Body of pancreas (tissue), 4 donors: ENCODE measurements at regions not wholly inside any gene's neighbourhood (a gene's known extent, or its start where the extent isn't known, plus 50 kb on each side); places are given as distances from the start of the nearest gene placed in this dataset.
A peak's percentile ranks its signal among the peaks of the same experiment; 100 is the strongest.
"Not testable (repeated sequence)": the region's sequence is repeated elsewhere in the genome, so short reads cannot be mapped to it uniquely, and the experiment has no call there.

Experiments
- ATAC-seq: fragments of 150-250 bp; one replicate; pipeline ENCODE4 v1.9.1; 2016
- DNase-seq, 4 donors: peaks; one replicate each; pipeline ENCODE4 v3.0.0-alpha.2; 2019
- H3K27ac ChIP-seq, 4 donors: fragments of 200-600 bp; sonication (generic); 1 replicate in 3 of 4; 2 replicates in 1 of 4; pipeline versions ENCODE4 v1.5.1 to v1.6.1; 2016 to 2019; ENCODE audit warnings: mild to moderate bottlenecking in 1 of 4, mixed read lengths in 1 of 4, moderate library complexity in 1 of 4
- H3K27me3 ChIP-seq, 2 donors: fragments of 200-600 bp; sonication (generic); one replicate each; pipeline ENCODE4 v1.6.0; 2016; ENCODE audit warnings: mild to moderate bottlenecking in 1 of 2
- H3K36me3 ChIP-seq, 2 donors: fragments of 200-600 bp; sonication (generic); replicated peaks in 1 of 2; 2 replicates each; pipeline ENCODE4 v1.5.1; 2016; ENCODE audit warnings: low read depth in 2 of 2; ENCODE audit not compliant: insufficient read depth in 1 of 2
- H3K4me1 ChIP-seq: fragments of 200-600 bp; sonication (generic); one replicate; pipeline ENCODE4 v1.6.0; 2016
- H3K4me3 ChIP-seq, 2 donors: fragments of 200-600 bp; sonication (generic); 1 replicate in 1 of 2; 2 replicates in 1 of 2; pipeline ENCODE4 v1.5.1; 2016 to 2019
- H3K9me3 ChIP-seq, 3 donors: fragments of 200-600 bp; sonication (generic); 1 replicate in 2 of 3; 2 replicates in 1 of 3; pipeline ENCODE4 v1.5.1; 2016
- CTCF ChIP-seq, 7 experiments: fragments of 450-650 bp in 4 of 7; fragments of 200-600 bp in 3 of 7; sonication (generic) in 3 of 7; IDR thresholded peaks; one replicate each; pipeline ENCODE4 v1.5.1; 2016 to 2019; ENCODE audit warnings: antibody characterized with exemption in 7 of 7
- POLR2A ChIP-seq, 3 donors: fragments of 450-650 bp; IDR thresholded peaks; one replicate each; pipeline ENCODE4 v1.6.1; 2016; ENCODE audit warnings: antibody characterized with exemption in 3 of 3, mild to moderate bottlenecking in 2 of 3
- WGBS, 2 donors: methylation state at CpG; one replicate each; pipeline ENCODE4 v1.1.5; 2017; 5-methylcytosine and 5-hydroxymethylcytosine counted together
- intact Hi-C: fragments of 100-400 bp; cut with DNase I; formaldehyde crosslinking; loops from one replicate; pipeline ENCODE4 v1.15.1; 2023

- Histone ChIP-seq H3K27me3 (no peaks in the 10 kb centered on the region), H3K4me3 (no peak overlapping the region), H3K4me1 (no peaks in the 10 kb centered on the region), H3K27ac (no peak overlapping the region), H3K9me3 (no peaks in the 10 kb centered on the region), H3K36me3 (no peaks in the 10 kb centered on the region)
- DNase-seq (no peak), ATAC-seq (no peak)
- whole genome bisulfite sequencing, 2 donors: 77 to 86% methylated on average over 2 of the region's 2 CpGs
- intact Hi-C loops: no loop called here
- TF ChIP-seq CTCF (IDR thresholded peaks at IDR 0.05): no peak
- no peak for TF ChIP-seq POLR2A (IDR thresholded peaks at IDR 0.05)
Measured at GRCh38 chrX:117397844-117398243, 718.8 kb downstream of the KLHL13 start.

- H3K27me3 ChIP-seq, H3K4me1 ChIP-seq, ATAC-seq, H3K27ac ChIP-seq, H3K4me3 ChIP-seq, DNase-seq, H3K9me3 ChIP-seq, intact Hi-C loops, H3K36me3 ChIP-seq: not testable (repeated sequence)
- WGBS, 2 donors: 98 to 100% methylated on average over 1 to 5 of the region's 33 CpGs
Measured at GRCh38 chrX:117394506-117395070, 722.0 kb downstream of the KLHL13 start.

- H3K27ac ChIP-seq, DNase-seq, intact Hi-C loops, ATAC-seq, H3K27me3 ChIP-seq, H3K4me1 ChIP-seq, H3K9me3 ChIP-seq, H3K4me3 ChIP-seq, H3K36me3 ChIP-seq: not testable (repeated sequence)
- WGBS, 2 donors: 91% methylated on average over 5 of the region's 5 CpGs; no CpG with 5 or more reads in 1 of the 2 donors
Measured at GRCh38 chrX:117392360-117392759, 724.2 kb downstream of the KLHL13 start.

- H3K27me3 ChIP-seq: no peaks in the 10 kb centered on the region
- peak overlapping the region in 1 of 4 donors; percentile 52 for H3K27ac ChIP-seq
- H3K4me3 ChIP-seq: no peak overlapping the region
- intact Hi-C loops: no loop called here
- H3K4me1 ChIP-seq: no peaks in the 10 kb centered on the region
- H3K36me3 ChIP-seq: no peaks in the 10 kb centered on the region
- peak in 2 of 4 donors; percentile 32 to 39 for DNase-seq
- peak; percentile 79 for ATAC-seq
- no peaks in the 10 kb centered on the region for H3K9me3 ChIP-seq
- no peak for TF ChIP-seq CTCF (IDR thresholded peaks at IDR 0.05)
- TF ChIP-seq POLR2A (IDR thresholded peaks at IDR 0.05): no peak
Measured at GRCh38 chrX:117376460-117376859, 740.1 kb downstream of the KLHL13 start.

GRCh38 chrX:117335209-117335608 lies 781.4 kb downstream of the KLHL13 start:
- Histone ChIP-seq H3K36me3 (no peaks in the 10 kb centered on the region), H3K9me3 (no peaks in the 10 kb centered on the region), H3K4me1 (no peaks in the 10 kb centered on the region), H3K4me3 (no peak overlapping the region), H3K27ac (no peak overlapping the region), H3K27me3 (no peaks in the 10 kb centered on the region)
- DNase-seq: no peak
- intact Hi-C loops: no loop called here
- WGBS, 2 donors: 13 to 17% methylated on average over 1 of the region's 1 CpG
- no peak for ATAC-seq
- no peak for TF ChIP-seq POLR2A (IDR thresholded peaks at IDR 0.05)
- no peak for TF ChIP-seq CTCF (IDR thresholded peaks at IDR 0.05)

GRCh38 chrX:117327373-117327772 lies 789.2 kb downstream of the KLHL13 start:
- WGBS, 2 donors: 44 to 62% methylated on average over 1 of the region's 1 CpG
- no peak for ATAC-seq
- no peak for TF ChIP-seq CTCF (IDR thresholded peaks at IDR 0.05)
- TF ChIP-seq POLR2A (IDR thresholded peaks at IDR 0.05): no peak
- Histone ChIP-seq H3K4me3 (no peak overlapping the region), H3K9me3 (no peaks in the 10 kb centered on the region), H3K4me1 (no peaks in the 10 kb centered on the region), H3K27me3 (no peaks in the 10 kb centered on the region), H3K27ac (no peak overlapping the region), H3K36me3 (no peaks in the 10 kb centered on the region)
- DNase-seq: no peak
- intact Hi-C loops: no loop called here
